Adrenal gland (tissue), 9 donors: ENCODE measurements at regions not wholly inside any gene's neighbourhood (a gene's known extent, or its start where the extent isn't known, plus 50 kb on each side); places are given as distances from the start of the nearest gene placed in this dataset.
"Not testable (repeated sequence)": the region's sequence is repeated elsewhere in the genome, so short reads cannot be mapped to it uniquely, and the experiment has no call there.

ENCODE experiments used
- DNase-seq, 7 donors: peaks; one replicate each; pipeline ENCODE4 v3.0.0-alpha.2; 2019 to 2020
- H3K27ac ChIP-seq, 5 donors: fragments of 200-600 bp; sonication (generic) in 4 of 5; 1 replicate in 3 of 5; 2 replicates in 2 of 5; pipeline versions ENCODE4 v1.5.1 to v1.8.0; 2016 to 2020; ENCODE audit warnings: mild to moderate bottlenecking in 1 of 5
- H3K27me3 ChIP-seq: fragments of 200-600 bp; 2 replicates; pipeline ENCODE4 v1.8.0; 2021
- H3K36me3 ChIP-seq, 2 donors: fragments of 200-600 bp; replicated peaks in 1 of 2; 1 replicate in 1 of 2; 2 replicates in 1 of 2; pipeline versions ENCODE4 v1.5.1 to v1.8.0; 2018 to 2022
- H3K4me1 ChIP-seq, 2 donors: fragments of 200-600 bp; replicated peaks in 1 of 2; 1 replicate in 1 of 2; 2 replicates in 1 of 2; pipeline versions ENCODE4 v1.5.1 to v1.8.0; 2018 to 2021
- H3K4me3 ChIP-seq, 4 donors: fragments of 200-600 bp; sonication (generic) in 3 of 4; one replicate each; pipeline ENCODE4 v1.5.1; 2016 to 2018
- H3K9me3 ChIP-seq, 3 donors: fragments of 200-600 bp; sonication (generic) in 1 of 3; replicated peaks in 1 of 3; 1 replicate in 2 of 3; 2 replicates in 1 of 3; pipeline versions ENCODE4 v1.5.1 to v1.8.0; 2016 to 2021
- CTCF ChIP-seq, 6 experiments: fragments of 450-650 bp in 4 of 6; fragments of 200-600 bp in 2 of 6; sonication (generic) in 1 of 6; IDR thresholded peaks; 1 replicate in 5 of 6; 2 replicates in 1 of 6; pipeline versions ENCODE4 v1.5.1 to v1.8.0; 2016 to 2021; ENCODE audit warnings: antibody characterized with exemption in 6 of 6, mild to moderate bottlenecking in 2 of 6, moderate library complexity in 1 of 6
- POLR2A ChIP-seq, 2 donors: fragments of 450-650 bp; IDR thresholded peaks; one replicate each; pipeline ENCODE4 v1.6.1; 2017; ENCODE audit warnings: antibody characterized with exemption in 2 of 2, mild to moderate bottlenecking in 2 of 2, moderate library complexity in 1 of 2
- WGBS, 4 donors: extraction: QIAGEN DNeasy Blood & Tissue Kit in 2 of 4; methylation state at CpG; one replicate each; pipeline versions ENCODE4 v1.1.5 to v1.1.7; 2013 to 2017; 5-methylcytosine and 5-hydroxymethylcytosine counted together
- intact Hi-C, 2 donors: fragments of 100-400 bp; cut with DNase I; formaldehyde crosslinking; loops; one replicate each; pipeline versions ENCODE4 v1.14.1 to v1.15.0; 2022 to 2023
- donor health status: healthy with polysubstance abuse.
- donor health status: Bipolar disorder and iron deficiency.
- donor health status: DM: yes; HTN: yes; CAD: no.
- donor health status: DM: no; HTN: no; CAD: no.
- donor health status: DM: no; HTN: no; CAD: no.

- not testable (repeated sequence) for H3K27ac ChIP-seq, H3K9me3 ChIP-seq, H3K27me3 ChIP-seq, H3K4me3 ChIP-seq
- peak; percentile 83 to 93 (median 89) for DNase-seq
- H3K36me3 ChIP-seq = peaks cover 0 to 20% of the 10 kb centered on the region in 2 donors
- TF ChIP-seq CTCF (IDR thresholded peaks at IDR 0.05) = peak; percentile 69 to 91 (median 86)
- intact Hi-C loops = loop anchor here (10.0 kb wide), 1 partner anchor 135 kb away; no protein-coding TSS in a partner anchor
- 50 to 66% (median 52%) methylated on average over 7 to 9 of the region's 9 CpGs for WGBS, 4 donors
- peaks cover 11 to 26% of the 10 kb centered on the region in 2 donors for H3K4me1 ChIP-seq
These were observed 234.4 kb upstream of the FRG2C start for GRCh38 chr3:75429561-75430220.

- H3K27me3 ChIP-seq, DNase-seq, H3K9me3 ChIP-seq, H3K27ac ChIP-seq, intact Hi-C loops, H3K4me3 ChIP-seq: not testable (repeated sequence)
- 87 to 95% (median 89%) methylated on average over 5 to 7 of the region's 7 CpGs for WGBS, 4 donors
- Histone ChIP-seq H3K4me1 (peaks cover 11 to 26% of the 10 kb centered on the region in 2 donors), H3K36me3 (peaks cover 0 to 19% of the 10 kb centered on the region in 2 donors)
These were observed 233.7 kb upstream of the FRG2C start for GRCh38 chr3:75430406-75430805.

GRCh38 chr3:75431120-75431519 is 233.0 kb upstream of the FRG2C start:
- 70 to 85% (median 83%) methylated on average over 6 of the region's 6 CpGs for WGBS, 4 donors

GRCh38 chr3:75432466-75432865 is 231.7 kb upstream of the FRG2C start:
- DNase-seq, H3K4me3 ChIP-seq, intact Hi-C loops, H3K27me3 ChIP-seq, H3K9me3 ChIP-seq: not testable (repeated sequence)
- H3K27ac ChIP-seq = peak overlapping the region in 4 of 5 donors; percentile 2 to 95 (median 72)
- H3K4me1 ChIP-seq = peaks cover 11 to 26% of the 10 kb centered on the region in 2 donors
- WGBS, 4 donors = 51 to 73% (median 63%) methylated on average over 4 to 5 of the region's 5 CpGs
- peaks cover 0 to 11% of the 10 kb centered on the region in 2 donors for H3K36me3 ChIP-seq

More at GRCh38 chr3:75431120-75431519, 233.0 kb upstream of the FRG2C start:
- H3K4me3 ChIP-seq, H3K27me3 ChIP-seq, H3K27ac ChIP-seq, H3K9me3 ChIP-seq, intact Hi-C loops, DNase-seq: not testable (repeated sequence)
- peaks cover 11 to 26% of the 10 kb centered on the region in 2 donors for H3K4me1 ChIP-seq
- peaks cover 0 to 12% of the 10 kb centered on the region in 2 donors for H3K36me3 ChIP-seq

GRCh38 chr3:75432885-75433284 is 231.2 kb upstream of the FRG2C start:
- WGBS, 4 donors = 0 to 18% (median 9%) methylated on average over 5 to 8 of the region's 8 CpGs
- peaks cover 0 to 11% of the 10 kb centered on the region in 2 donors for H3K36me3 ChIP-seq
- H3K4me3 ChIP-seq, H3K27me3 ChIP-seq, H3K9me3 ChIP-seq, intact Hi-C loops: not testable (repeated sequence)
- peak; percentile 85 to 97 (median 96) for DNase-seq
- peak in 1 of 2 donors; percentile 34 for TF ChIP-seq POLR2A (IDR thresholded peaks at IDR 0.05)
- peaks cover 11 to 26% of the 10 kb centered on the region in 2 donors for H3K4me1 ChIP-seq
- H3K27ac ChIP-seq = peak overlapping the region; percentile 70 to 95 (median 90)

- H3K27me3 ChIP-seq, intact Hi-C loops, H3K9me3 ChIP-seq, H3K4me3 ChIP-seq: not testable (repeated sequence)
- 62 to 76% (median 66%) methylated on average over 3 of the region's 3 CpGs for WGBS, 4 donors
- DNase-seq = peak in 1 of 7 donors; percentile 30
- peaks cover 11 to 26% of the 10 kb centered on the region in 2 donors for H3K4me1 ChIP-seq
- H3K36me3 ChIP-seq = peaks cover 0 to 11% of the 10 kb centered on the region in 2 donors
- peak overlapping the region; percentile 70 to 95 (median 90) for H3K27ac ChIP-seq
These were observed 230.8 kb upstream of the FRG2C start for GRCh38 chr3:75433295-75433694.

- intact Hi-C loops, H3K9me3 ChIP-seq, H3K27me3 ChIP-seq: not testable (repeated sequence)
- H3K27ac ChIP-seq = peak overlapping the region; percentile 75 to 95 (median 90)
- DNase-seq = peak in 6 of 7 donors; percentile 27 to 65 (median 36)
- peaks cover 0 to 11% of the 10 kb centered on the region in 2 donors for H3K36me3 ChIP-seq
- peaks cover 11 to 24% of the 10 kb centered on the region in 2 donors for H3K4me1 ChIP-seq
- peak overlapping the region in 3 of 4 donors; percentile 71 to 96 (median 89) for H3K4me3 ChIP-seq
- 2 to 9% (median 5%) methylated on average over 7 to 32 of the region's 32 CpGs for WGBS, 4 donors
These were observed 229.7 kb upstream of the FRG2C start for GRCh38 chr3:75434276-75434912.
